Astrocyte (in vitro differentiated cells and primary cell): ENCODE measurements at regions not wholly inside any gene's neighbourhood (a gene's known extent, or its start where the extent isn't known, plus 50 kb on each side); places are given as distances from the start of the nearest gene placed in this dataset. TPM values are rescaled to one million over a fixed set of nuclear protein-coding genes. Genes with fewer than 3 reads are reported as not detected.

Experiments used
- DNase-seq: peaks from one replicate; pipeline ENCODE4 v3.0.0-alpha.2; 2010; ENCODE audit warnings: low read depth
- FAIRE-seq: peaks from 2 replicates; lab custom pipeline; 2011; peaks lifted over from hg19 to GRCh38; lab: Jason Lieb, UNC
- H2AFZ ChIP-seq: 2 replicates; pipeline ENCODE4 v1.6.0; 2012; ENCODE audit warnings: low read depth, low read length, inconsistent platforms
- H3K27ac ChIP-seq: 2 replicates; pipeline ENCODE4 v1.5.1; 2011; ENCODE audit warnings: low read depth, low read length, inconsistent platforms
- H3K27me3 ChIP-seq: 2 replicates; pipeline ENCODE4 v1.6.0; 2011; ENCODE audit warnings: low read length, inconsistent platforms; ENCODE audit not compliant: insufficient read depth
- H3K36me3 ChIP-seq: 2 replicates; pipeline ENCODE4 v1.5.1; 2011; ENCODE audit warnings: low read length, inconsistent platforms; ENCODE audit not compliant: insufficient read depth
- H3K4me1 ChIP-seq: 2 replicates; pipeline ENCODE4 v1.5.1; 2011; ENCODE audit warnings: low read length, inconsistent platforms; ENCODE audit not compliant: insufficient read depth
- H3K4me2 ChIP-seq: 2 replicates; pipeline ENCODE4 v1.6.0; 2012; ENCODE audit warnings: low read length, inconsistent platforms
- H3K4me3 ChIP-seq: 2 replicates; pipeline ENCODE4 v1.5.1; 2011; ENCODE audit warnings: low read depth, mild to moderate bottlenecking, low read length, inconsistent platforms; ENCODE audit not compliant: insufficient read depth
- H3K79me2 ChIP-seq: 2 replicates; pipeline ENCODE4 v1.6.0; 2012; ENCODE audit warnings: mild to moderate bottlenecking, low read length, inconsistent platforms; ENCODE audit not compliant: insufficient read depth
- H3K9ac ChIP-seq: 2 replicates; pipeline ENCODE4 v1.6.0; 2012; ENCODE audit warnings: mild to moderate bottlenecking, low read length, inconsistent platforms
- H3K9me3 ChIP-seq: 2 replicates; pipeline ENCODE4 v1.5.1; 2012; ENCODE audit warnings: low read depth, mild to moderate bottlenecking, low read length, inconsistent platforms; ENCODE audit not compliant: insufficient read depth
- H4K20me1 ChIP-seq: 2 replicates; pipeline ENCODE4 v1.6.0; 2012; ENCODE audit warnings: low read length, inconsistent platforms; ENCODE audit not compliant: insufficient read depth
- H3K27ac Mint-ChIP-seq: one replicate; pipeline ENCODE4 v1.8.0; 2021; ENCODE audit warnings: mild to moderate bottlenecking, mixed read lengths; ENCODE audit not compliant: unreplicated experiment
- H3K27me3 Mint-ChIP-seq: one replicate; pipeline ENCODE4 v1.8.0; 2021; ENCODE audit warnings: low read depth, mixed read lengths; ENCODE audit not compliant: unreplicated experiment
- H3K36me3 Mint-ChIP-seq: one replicate; pipeline ENCODE4 v1.8.0; 2021; ENCODE audit warnings: low read depth, mixed read lengths; ENCODE audit not compliant: unreplicated experiment
- H3K4me1 Mint-ChIP-seq: one replicate; pipeline ENCODE4 v1.8.0; 2021; ENCODE audit warnings: low read depth, mixed read lengths; ENCODE audit not compliant: unreplicated experiment
- H3K4me3 Mint-ChIP-seq: one replicate; pipeline ENCODE4 v1.8.0; 2021; ENCODE audit warnings: mild to moderate bottlenecking, moderate library complexity, mixed read lengths; ENCODE audit not compliant: unreplicated experiment
- H3K9me3 Mint-ChIP-seq: one replicate; pipeline ENCODE4 v1.8.0; 2021; ENCODE audit warnings: mild to moderate bottlenecking, mixed read lengths; ENCODE audit not compliant: unreplicated experiment
- CTCF ChIP-seq: IDR thresholded peaks from 2 replicates; pipeline ENCODE4 v1.5.1; 2011; ENCODE audit warnings: low read depth, mild to moderate bottlenecking, inconsistent platforms, low read length, moderate library complexity; ENCODE audit not compliant: insufficient read depth
- EZH2 ChIP-seq: IDR thresholded peaks from 2 replicates; pipeline ENCODE4 v1.6.1; 2012; ENCODE audit warnings: mild to moderate bottlenecking, low read length, inconsistent platforms; ENCODE audit not compliant: insufficient read depth
- microRNA-seq: library from miRNA; unstranded; fragments of <30 nt; microRNA quantifications from one replicate; pipeline ENCODE4 v1.2.0, GENCODE V29; 2020

DNA sequence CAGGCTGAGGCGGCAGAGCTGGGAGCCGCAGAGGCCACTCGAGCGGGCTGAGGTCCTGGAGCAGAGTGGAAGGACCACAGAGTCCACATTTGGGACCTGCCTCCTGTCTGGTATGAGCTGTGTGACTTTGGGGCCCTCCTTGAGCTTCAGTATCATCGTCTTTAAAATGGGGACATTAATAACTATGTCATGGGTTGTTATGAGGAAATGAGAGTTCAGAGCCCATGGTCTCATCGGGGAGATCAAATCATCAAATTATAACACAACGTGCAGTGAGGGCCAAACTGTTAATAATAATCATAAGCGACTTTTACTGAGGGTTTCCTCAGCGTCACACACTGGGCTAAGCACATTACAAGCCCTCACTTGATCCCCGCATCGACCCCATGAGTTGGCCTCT, 49.9 kb upstream of the CCDC167 start:
- Histone ChIP-seq H3K27me3 (no peaks in the 10 kb centered on the region), H3K4me1 (peaks cover 27% of the 10 kb centered on the region)
- H3K27me3 Mint-ChIP-seq = peaks cover 8% of the 10 kb centered on the region

More for the DNA sequence above, 49.9 kb upstream of the CCDC167 start:
- no peak overlapping the region for H2AFZ ChIP-seq
- H3K27ac ChIP-seq = no peak overlapping the region
- no peak overlapping the region for H3K27ac Mint-ChIP-seq
- DNase-seq (no peak), FAIRE-seq (no peak)
- H3K36me3 Mint-ChIP-seq = no peaks in the 10 kb centered on the region
- H3K79me2 ChIP-seq = no peaks in the 10 kb centered on the region
- no peak overlapping the region for H3K4me3 Mint-ChIP-seq
- no peak overlapping the region for H3K4me2 ChIP-seq
- TF ChIP-seq CTCF (no peak), EZH2 (no peak)
- H3K9ac ChIP-seq = no peak overlapping the region
- H4K20me1 ChIP-seq = no peaks in the 10 kb centered on the region
- no peaks in the 10 kb centered on the region for H3K36me3 ChIP-seq
- H3K9me3 Mint-ChIP-seq = no peaks in the 10 kb centered on the region
- no peak overlapping the region for H3K4me3 ChIP-seq
- no peaks in the 10 kb centered on the region for H3K9me3 ChIP-seq
- H3K4me1 Mint-ChIP-seq = peaks cover 27% of the 10 kb centered on the region

Small RNA genes in the stretch of these regions (microRNA-seq; reads per million reads assigned to microRNA genes)
- not detected for gene MIR4462
